ENCODE measurements at regions not wholly inside any gene's neighbourhood (a gene's known extent, or its start where the extent isn't known, plus 50 kb on each side); places are given as distances from the start of the nearest gene placed in this dataset.

DNA sequence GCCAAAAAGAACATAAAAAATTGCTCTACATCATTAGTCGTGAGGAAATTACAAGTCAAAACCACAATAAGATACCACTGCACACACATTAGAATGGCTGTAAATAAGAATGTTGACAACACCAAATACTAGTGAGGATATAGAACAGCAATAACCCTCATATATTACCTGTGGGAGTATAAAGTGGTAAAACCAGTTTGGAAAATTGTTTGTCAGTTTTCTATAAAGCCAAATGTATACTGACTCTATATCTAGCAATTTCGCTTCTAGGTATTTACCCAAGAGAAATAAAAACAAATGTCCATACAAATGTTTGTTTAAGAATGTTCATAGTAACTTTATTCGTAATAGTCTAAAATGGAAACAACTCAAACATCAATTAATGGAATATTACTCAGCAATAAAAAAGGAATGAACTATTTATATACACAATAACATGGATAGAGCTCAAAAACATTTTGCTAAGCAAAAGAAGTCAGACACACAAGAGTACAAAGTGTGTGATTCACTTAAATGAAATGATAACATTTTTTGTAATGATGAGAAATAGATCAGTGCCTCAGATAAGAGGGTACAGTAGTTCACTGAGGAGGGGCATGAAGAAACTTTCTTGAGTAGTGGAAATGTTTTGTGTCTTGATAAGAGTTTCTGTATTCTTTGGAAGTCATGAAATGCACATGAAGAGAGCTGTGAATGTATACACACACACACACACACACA is 219.6 kb upstream of the ZNF462 start:
- no peak for DNase-seq (ENCODE audit: low spot score)
- Histone ChIP-seq H3K27me3 (ENCODE audit: control insufficient read depth in 4 of 4, insufficient read depth in 4 of 4, low read length in 3 of 4) (no peaks in the 10 kb centered on the region), H3K27ac (ENCODE audit: low read depth in 1 of 2, low read length in 2 of 2) (no peak overlapping the region), H3K4me1 (ENCODE audit: control insufficient read depth in 4 of 4, insufficient read depth in 4 of 4, low read length in 3 of 4) (no peaks in the 10 kb centered on the region), H3K9me3 (ENCODE audit: control insufficient read depth in 4 of 4, low read length in 3 of 4) (no peaks in the 10 kb centered on the region), H3K36me3 (ENCODE audit: control insufficient read depth in 4 of 4, insufficient read depth in 3 of 4, low read depth in 1 of 4, low read length in 3 of 4) (no peaks in the 10 kb centered on the region), H3K9ac (ENCODE audit: low read depth in 1 of 2, low read length in 2 of 2) (no peak overlapping the region), H3K4me3 (ENCODE audit: low read depth in 1 of 3, low read length in 3 of 3) (no peak overlapping the region)
- TF ChIP-seq HNF4G (IDR thresholded peaks at IDR 0.05) (no peak), SP1 (IDR thresholded peaks at IDR 0.05) (no peak), YY1 (IDR thresholded peaks at IDR 0.05) (no peak), GABPA (IDR thresholded peaks at IDR 0.05 in 1 of 2, conservative IDR thresholded peaks at IDR 0.05 in 1 of 2) (no peak), FOXA1 (IDR thresholded peaks at IDR 0.05) (no peak), TAF1 (conservative IDR thresholded peaks at IDR 0.05) (no peak), RAD21 (IDR thresholded peaks at IDR 0.05) (no peak)
- TF ChIP-seq, protein P1, sequence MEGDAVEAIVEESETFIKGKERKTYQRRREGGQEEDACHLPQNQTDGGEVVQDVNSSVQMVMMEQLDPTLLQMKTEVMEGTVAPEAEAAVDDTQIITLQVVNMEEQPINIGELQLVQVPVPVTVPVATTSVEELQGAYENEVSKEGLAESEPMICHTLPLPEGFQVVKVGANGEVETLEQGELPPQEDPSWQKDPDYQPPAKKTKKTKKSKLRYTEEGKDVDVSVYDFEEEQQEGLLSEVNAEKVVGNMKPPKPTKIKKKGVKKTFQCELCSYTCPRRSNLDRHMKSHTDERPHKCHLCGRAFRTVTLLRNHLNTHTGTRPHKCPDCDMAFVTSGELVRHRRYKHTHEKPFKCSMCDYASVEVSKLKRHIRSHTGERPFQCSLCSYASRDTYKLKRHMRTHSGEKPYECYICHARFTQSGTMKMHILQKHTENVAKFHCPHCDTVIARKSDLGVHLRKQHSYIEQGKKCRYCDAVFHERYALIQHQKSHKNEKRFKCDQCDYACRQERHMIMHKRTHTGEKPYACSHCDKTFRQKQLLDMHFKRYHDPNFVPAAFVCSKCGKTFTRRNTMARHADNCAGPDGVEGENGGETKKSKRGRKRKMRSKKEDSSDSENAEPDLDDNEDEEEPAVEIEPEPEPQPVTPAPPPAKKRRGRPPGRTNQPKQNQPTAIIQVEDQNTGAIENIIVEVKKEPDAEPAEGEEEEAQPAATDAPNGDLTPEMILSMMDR (IDR thresholded peaks at IDR 0.05; ENCODE audit: low read depth, low read length, missing input control) = no peak
- TF ChIP-seq, protein P2, sequence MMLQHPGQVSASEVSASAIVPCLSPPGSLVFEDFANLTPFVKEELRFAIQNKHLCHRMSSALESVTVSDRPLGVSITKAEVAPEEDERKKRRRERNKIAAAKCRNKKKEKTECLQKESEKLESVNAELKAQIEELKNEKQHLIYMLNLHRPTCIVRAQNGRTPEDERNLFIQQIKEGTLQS (IDR thresholded peaks at IDR 0.05) = no peak
- TF ChIP-seq, protein P3, sequence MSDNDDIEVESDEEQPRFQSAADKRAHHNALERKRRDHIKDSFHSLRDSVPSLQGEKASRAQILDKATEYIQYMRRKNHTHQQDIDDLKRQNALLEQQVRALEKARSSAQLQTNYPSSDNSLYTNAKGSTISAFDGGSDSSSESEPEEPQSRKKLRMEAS (IDR thresholded peaks at IDR 0.05) = no peak
- TF ChIP-seq, protein P4, sequence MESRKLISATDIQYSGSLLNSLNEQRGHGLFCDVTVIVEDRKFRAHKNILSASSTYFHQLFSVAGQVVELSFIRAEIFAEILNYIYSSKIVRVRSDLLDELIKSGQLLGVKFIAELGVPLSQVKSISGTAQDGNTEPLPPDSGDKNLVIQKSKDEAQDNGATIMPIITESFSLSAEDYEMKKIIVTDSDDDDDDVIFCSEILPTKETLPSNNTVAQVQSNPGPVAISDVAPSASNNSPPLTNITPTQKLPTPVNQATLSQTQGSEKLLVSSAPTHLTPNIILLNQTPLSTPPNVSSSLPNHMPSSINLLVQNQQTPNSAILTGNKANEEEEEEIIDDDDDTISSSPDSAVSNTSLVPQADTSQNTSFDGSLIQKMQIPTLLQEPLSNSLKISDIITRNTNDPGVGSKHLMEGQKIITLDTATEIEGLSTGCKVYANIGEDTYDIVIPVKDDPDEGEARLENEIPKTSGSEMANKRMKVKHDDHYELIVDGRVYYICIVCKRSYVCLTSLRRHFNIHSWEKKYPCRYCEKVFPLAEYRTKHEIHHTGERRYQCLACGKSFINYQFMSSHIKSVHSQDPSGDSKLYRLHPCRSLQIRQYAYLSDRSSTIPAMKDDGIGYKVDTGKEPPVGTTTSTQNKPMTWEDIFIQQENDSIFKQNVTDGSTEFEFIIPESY (IDR thresholded peaks at IDR 0.05) = no peak
- 79% methylated on average over 3 of the region's 3 CpGs for WGBS

DNA sequence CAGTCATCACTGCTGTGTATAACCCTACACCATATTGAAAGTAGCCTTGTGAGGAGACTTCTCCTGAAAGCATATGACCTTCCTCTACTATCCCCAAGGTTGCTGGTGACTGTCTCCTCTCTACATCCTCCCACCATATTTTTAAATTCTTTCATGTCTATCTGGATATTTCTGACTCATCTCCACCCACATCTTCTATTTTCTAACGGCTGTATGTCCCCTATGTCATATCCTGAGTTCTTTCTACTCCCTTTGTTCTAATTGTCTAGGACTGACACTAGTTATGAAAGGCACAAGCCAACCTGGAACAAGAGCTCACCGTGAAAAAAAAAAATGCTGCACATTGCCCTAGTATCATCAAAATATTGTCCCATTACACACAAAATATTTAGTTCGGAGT is 218.3 kb upstream of the ZNF462 start:
- Histone ChIP-seq H3K9me3 (ENCODE audit: control insufficient read depth in 4 of 4, low read length in 3 of 4) (no peaks in the 10 kb centered on the region), H3K27me3 (ENCODE audit: control insufficient read depth in 4 of 4, insufficient read depth in 4 of 4, low read length in 3 of 4) (no peaks in the 10 kb centered on the region), H3K9ac (ENCODE audit: low read depth in 1 of 2, low read length in 2 of 2) (no peak overlapping the region), H3K4me1 (ENCODE audit: control insufficient read depth in 4 of 4, insufficient read depth in 4 of 4, low read length in 3 of 4) (no peaks in the 10 kb centered on the region), H3K27ac (ENCODE audit: low read depth in 1 of 2, low read length in 2 of 2) (no peak overlapping the region), H3K36me3 (ENCODE audit: control insufficient read depth in 4 of 4, insufficient read depth in 3 of 4, low read depth in 1 of 4, low read length in 3 of 4) (no peaks in the 10 kb centered on the region), H3K4me3 (ENCODE audit: low read depth in 1 of 3, low read length in 3 of 3) (no peak overlapping the region)
- WGBS = 75% methylated on average over 3 of the region's 3 CpGs
- no peak for DNase-seq (ENCODE audit: low spot score)
- TF ChIP-seq YY1 (IDR thresholded peaks at IDR 0.05) = no peak
- no peak for TF ChIP-seq RAD21 (IDR thresholded peaks at IDR 0.05)
- TF ChIP-seq, protein P5, sequence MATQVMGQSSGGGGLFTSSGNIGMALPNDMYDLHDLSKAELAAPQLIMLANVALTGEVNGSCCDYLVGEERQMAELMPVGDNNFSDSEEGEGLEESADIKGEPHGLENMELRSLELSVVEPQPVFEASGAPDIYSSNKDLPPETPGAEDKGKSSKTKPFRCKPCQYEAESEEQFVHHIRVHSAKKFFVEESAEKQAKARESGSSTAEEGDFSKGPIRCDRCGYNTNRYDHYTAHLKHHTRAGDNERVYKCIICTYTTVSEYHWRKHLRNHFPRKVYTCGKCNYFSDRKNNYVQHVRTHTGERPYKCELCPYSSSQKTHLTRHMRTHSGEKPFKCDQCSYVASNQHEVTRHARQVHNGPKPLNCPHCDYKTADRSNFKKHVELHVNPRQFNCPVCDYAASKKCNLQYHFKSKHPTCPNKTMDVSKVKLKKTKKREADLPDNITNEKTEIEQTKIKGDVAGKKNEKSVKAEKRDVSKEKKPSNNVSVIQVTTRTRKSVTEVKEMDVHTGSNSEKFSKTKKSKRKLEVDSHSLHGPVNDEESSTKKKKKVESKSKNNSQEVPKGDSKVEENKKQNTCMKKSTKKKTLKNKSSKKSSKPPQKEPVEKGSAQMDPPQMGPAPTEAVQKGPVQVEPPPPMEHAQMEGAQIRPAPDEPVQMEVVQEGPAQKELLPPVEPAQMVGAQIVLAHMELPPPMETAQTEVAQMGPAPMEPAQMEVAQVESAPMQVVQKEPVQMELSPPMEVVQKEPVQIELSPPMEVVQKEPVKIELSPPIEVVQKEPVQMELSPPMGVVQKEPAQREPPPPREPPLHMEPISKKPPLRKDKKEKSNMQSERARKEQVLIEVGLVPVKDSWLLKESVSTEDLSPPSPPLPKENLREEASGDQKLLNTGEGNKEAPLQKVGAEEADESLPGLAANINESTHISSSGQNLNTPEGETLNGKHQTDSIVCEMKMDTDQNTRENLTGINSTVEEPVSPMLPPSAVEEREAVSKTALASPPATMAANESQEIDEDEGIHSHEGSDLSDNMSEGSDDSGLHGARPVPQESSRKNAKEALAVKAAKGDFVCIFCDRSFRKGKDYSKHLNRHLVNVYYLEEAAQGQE (IDR thresholded peaks at IDR 0.05) = no peak
- TF ChIP-seq JUND (IDR thresholded peaks at IDR 0.05) = no peak
- TF ChIP-seq, protein P4 (IDR thresholded peaks at IDR 0.05) = no peak
- no peak for TF ChIP-seq HNF4G (IDR thresholded peaks at IDR 0.05)
- TF ChIP-seq, protein P3 (IDR thresholded peaks at IDR 0.05) = no peak
- no peak for TF ChIP-seq EGR1 (IDR thresholded peaks at IDR 0.05; ENCODE audit: low read depth in 2 of 2)

Measured in liver (tissue), 8 donors.